Activated CD4-positive, alpha-beta T cell treated with anti-CD3 and anti-CD28 coated beads for 4 hours (primary cell): ENCODE measurements at regions not wholly inside any gene's neighbourhood (a gene's known extent, or its start where the extent isn't known, plus 50 kb on each side); places are given as distances from the start of the nearest gene placed in this dataset.
"Not testable (repeated sequence)": the region's sequence is repeated elsewhere in the genome, so short reads cannot be mapped to it uniquely, and the experiment has no call there.

Experiments used
- DNase-seq, 2 donors: peaks; one replicate each; pipeline ENCODE4 v3.0.0-alpha.2; 2020

- no peak for DNase-seq
These were observed 94.5 kb upstream of the CARD11 start for GRCh38 chr7:3138206-3138605.

GRCh38 chr7:3138997-3139396, 95.3 kb upstream of the CARD11 start:
- no peak for DNase-seq

- no peak for DNase-seq
These were observed 97.2 kb upstream of the CARD11 start for GRCh38 chr7:3140834-3141233.

GRCh38 chr7:3141326-3141725, 97.7 kb upstream of the CARD11 start:
- DNase-seq = no peak

GRCh38 chr7:3143869-3144775, 100.5 kb upstream of the CARD11 start:
- DNase-seq = no peak

GRCh38 chr7:3144776-3145125, 101.1 kb upstream of the CARD11 start:
- DNase-seq = not testable (repeated sequence)

GRCh38 chr7:3146571-3147226, 103.0 kb upstream of the CARD11 start:
- DNase-seq = no peak

- DNase-seq = not testable (repeated sequence)
These were observed 104.8 kb upstream of the CARD11 start for GRCh38 chr7:3148471-3148870.

- DNase-seq = no peak
These were observed 105.7 kb upstream of the CARD11 start for GRCh38 chr7:3149231-3149995.

GRCh38 chr7:3150027-3150426, 106.4 kb upstream of the CARD11 start:
- DNase-seq = no peak

- DNase-seq = no peak
These were observed 108.1 kb upstream of the CARD11 start for GRCh38 chr7:3151784-3152183.

- DNase-seq = no peak
These were observed 109.0 kb upstream of the CARD11 start for GRCh38 chr7:3152714-3153113.

GRCh38 chr7:3153118-3153517, 109.5 kb upstream of the CARD11 start:
- DNase-seq = no peak

- DNase-seq = no peak
These were observed 110.7 kb upstream of the CARD11 start for GRCh38 chr7:3154317-3154716.

- DNase-seq = peak; percentile 53 to 73
These were observed 111.3 kb upstream of the CARD11 start for GRCh38 chr7:3154881-3155494.

GRCh38 chr7:3156508-3156907, 112.8 kb upstream of the CARD11 start:
- no peak for DNase-seq

- no peak for DNase-seq
These were observed 114.1 kb upstream of the CARD11 start for GRCh38 chr7:3157566-3158287.

- no peak for DNase-seq
These were observed 114.7 kb upstream of the CARD11 start for GRCh38 chr7:3158341-3158760.

- DNase-seq = no peak
These were observed 115.4 kb upstream of the CARD11 start for GRCh38 chr7:3159039-3159438.

GRCh38 chr7:3159445-3159844, 115.8 kb upstream of the CARD11 start:
- no peak for DNase-seq

- not testable (repeated sequence) for DNase-seq
These were observed 116.3 kb upstream of the CARD11 start for GRCh38 chr7:3159926-3160325.

- no peak for DNase-seq
These were observed 118.6 kb upstream of the CARD11 start for GRCh38 chr7:3162289-3162688.
